ENCODE measurements at regions not wholly inside any gene's neighbourhood (a gene's known extent, or its start where the extent isn't known, plus 50 kb on each side); places are given as distances from the start of the nearest gene placed in this dataset.

DNA sequence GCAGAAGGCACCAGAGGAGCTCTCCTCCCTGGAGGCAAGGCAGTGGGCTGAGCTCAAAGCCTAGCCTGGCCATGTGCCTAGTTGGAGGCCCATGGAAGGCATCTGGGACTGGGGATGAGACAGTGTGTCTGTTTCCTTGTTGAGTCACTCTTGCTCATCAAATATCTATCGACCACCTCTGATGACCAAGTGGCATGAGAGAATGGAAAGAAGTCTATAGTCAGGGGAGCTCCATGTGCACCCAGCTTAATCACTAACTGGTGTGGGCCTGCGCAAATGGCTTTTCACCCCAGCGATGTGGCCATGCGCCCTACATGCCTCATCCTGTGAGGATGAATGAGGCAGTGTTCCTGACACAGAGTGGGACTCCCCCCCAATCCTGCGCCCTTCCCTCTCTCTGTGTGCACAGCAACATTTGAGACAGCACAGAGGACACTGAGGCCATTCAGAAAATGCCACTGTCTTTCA, 229.9 kb downstream of the RPS24 start:
- no peaks in the 10 kb centered on the region for H3K9me3 ChIP-seq (ENCODE audit: insufficient read depth, low read length)
- no peak overlapping the region for H3K9ac ChIP-seq (ENCODE audit: insufficient read length, low read depth)
- no peaks in the 10 kb centered on the region for H3K4me1 ChIP-seq (ENCODE audit: insufficient read depth, insufficient read length)
- TF ChIP-seq SUZ12 (IDR thresholded peaks at IDR 0.05; ENCODE audit: extremely low read depth, insufficient read depth, insufficient read length), result no peak
- TF ChIP-seq YY1 (IDR thresholded peaks at IDR 0.05; ENCODE audit: insufficient read depth, insufficient read length), result no peak
- TF ChIP-seq ZNF274 (IDR thresholded peaks at IDR 0.05; ENCODE audit: low read depth, low read length), result no peak
- no peak for DNase-seq (ENCODE audit: low read depth, low spot score)
- H3K4me3 ChIP-seq (ENCODE audit: insufficient read length, low read depth), result no peak overlapping the region
- H3K36me3 ChIP-seq (ENCODE audit: insufficient read depth, insufficient read length, low read length), result no peaks in the 10 kb centered on the region
- no peaks in the 10 kb centered on the region for H3K27me3 ChIP-seq (ENCODE audit: insufficient read depth, insufficient read length)

DNA sequence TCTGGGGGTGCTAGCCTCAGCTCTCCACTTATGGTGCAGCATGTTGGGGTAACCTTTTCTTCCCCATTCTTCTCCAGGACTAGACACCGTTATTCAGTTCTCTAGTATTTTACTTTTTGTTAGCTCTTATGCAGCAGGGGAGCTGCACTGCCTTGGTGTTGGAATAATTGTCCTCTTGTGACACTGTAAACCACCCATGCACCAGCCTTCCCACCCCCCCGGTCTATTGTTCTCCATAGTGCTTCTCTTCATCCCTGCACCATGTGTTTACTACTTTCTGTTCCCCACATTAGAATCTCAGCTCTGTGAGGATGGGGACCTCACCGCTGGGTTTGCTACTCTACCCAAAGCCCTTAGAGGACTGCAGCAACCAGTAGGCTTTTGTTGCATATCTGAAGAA, 230.7 kb downstream of the RPS24 start:
- no peak for TF ChIP-seq ZNF274 (IDR thresholded peaks at IDR 0.05; ENCODE audit: low read depth, low read length)
- no peak for TF ChIP-seq YY1 (IDR thresholded peaks at IDR 0.05; ENCODE audit: insufficient read depth, insufficient read length)
- no peak for TF ChIP-seq SUZ12 (IDR thresholded peaks at IDR 0.05; ENCODE audit: extremely low read depth, insufficient read depth, insufficient read length)
- H3K36me3 ChIP-seq (ENCODE audit: insufficient read depth, insufficient read length, low read length), result no peaks in the 10 kb centered on the region

DNA sequence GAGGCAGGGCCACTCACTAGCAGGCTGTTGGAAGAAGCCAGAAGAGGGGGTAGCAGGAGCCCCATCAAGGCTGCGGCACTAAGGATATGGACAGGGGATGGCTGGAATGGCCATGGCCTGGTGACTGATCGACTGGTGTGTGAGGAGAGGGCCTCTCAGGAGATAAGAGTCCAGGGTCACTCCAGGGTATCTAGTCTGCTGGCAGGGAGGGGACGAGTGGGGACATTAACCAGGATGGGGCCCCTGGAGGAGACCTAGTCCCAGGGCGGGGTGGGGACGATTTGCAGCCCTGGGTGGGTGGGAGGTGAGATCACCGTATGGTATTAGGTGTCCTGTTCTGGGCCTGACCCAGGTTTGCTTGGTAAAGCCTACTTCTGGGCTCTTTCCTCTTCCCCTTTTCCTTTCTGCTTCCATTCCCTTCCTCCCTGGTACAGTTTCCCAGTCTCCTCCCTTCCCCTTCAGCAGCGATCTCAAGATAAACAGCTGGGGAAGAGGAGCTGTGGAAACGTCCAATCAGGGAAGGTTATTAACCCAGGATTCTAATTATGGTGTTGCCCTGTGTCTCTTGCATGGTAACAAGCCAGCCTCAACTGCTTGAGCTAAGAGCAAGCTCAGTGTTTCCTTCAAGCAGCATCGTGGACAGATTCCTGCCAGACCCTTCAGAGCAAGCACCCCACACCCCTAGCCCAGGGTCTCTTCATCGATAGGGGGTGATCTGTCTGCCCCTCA, 233.2 kb downstream of the RPS24 start:
- no peaks in the 10 kb centered on the region for H3K4me1 ChIP-seq (ENCODE audit: insufficient read depth, insufficient read length)
- DNase-seq (ENCODE audit: low read depth, low spot score), result no peak
- H3K9ac ChIP-seq (ENCODE audit: insufficient read length, low read depth), result no peak overlapping the region
- no peaks in the 10 kb centered on the region for H3K36me3 ChIP-seq (ENCODE audit: insufficient read depth, insufficient read length, low read length)
- no peaks in the 10 kb centered on the region for H3K9me3 ChIP-seq (ENCODE audit: insufficient read depth, low read length)
- no peaks in the 10 kb centered on the region for H3K27me3 ChIP-seq (ENCODE audit: insufficient read depth, insufficient read length)
- no peak overlapping the region for H3K4me3 ChIP-seq (ENCODE audit: insufficient read length, low read depth)
- TF ChIP-seq SUZ12 (IDR thresholded peaks at IDR 0.05; ENCODE audit: extremely low read depth, insufficient read depth, insufficient read length), result no peak
- TF ChIP-seq ZNF274 (IDR thresholded peaks at IDR 0.05; ENCODE audit: low read depth, low read length), result no peak
- no peak for TF ChIP-seq YY1 (IDR thresholded peaks at IDR 0.05; ENCODE audit: insufficient read depth, insufficient read length)

More for the DNA sequence above, 230.7 kb downstream of the RPS24 start:
- Histone ChIP-seq H3K9me3 (ENCODE audit: insufficient read depth, low read length) (no peaks in the 10 kb centered on the region), H3K4me1 (ENCODE audit: insufficient read depth, insufficient read length) (no peaks in the 10 kb centered on the region), H3K9ac (ENCODE audit: insufficient read length, low read depth) (no peak overlapping the region), H3K27me3 (ENCODE audit: insufficient read depth, insufficient read length) (no peaks in the 10 kb centered on the region), H3K4me3 (ENCODE audit: insufficient read length, low read depth) (no peak overlapping the region)
- DNase-seq (ENCODE audit: low read depth, low spot score), result no peak

DNA sequence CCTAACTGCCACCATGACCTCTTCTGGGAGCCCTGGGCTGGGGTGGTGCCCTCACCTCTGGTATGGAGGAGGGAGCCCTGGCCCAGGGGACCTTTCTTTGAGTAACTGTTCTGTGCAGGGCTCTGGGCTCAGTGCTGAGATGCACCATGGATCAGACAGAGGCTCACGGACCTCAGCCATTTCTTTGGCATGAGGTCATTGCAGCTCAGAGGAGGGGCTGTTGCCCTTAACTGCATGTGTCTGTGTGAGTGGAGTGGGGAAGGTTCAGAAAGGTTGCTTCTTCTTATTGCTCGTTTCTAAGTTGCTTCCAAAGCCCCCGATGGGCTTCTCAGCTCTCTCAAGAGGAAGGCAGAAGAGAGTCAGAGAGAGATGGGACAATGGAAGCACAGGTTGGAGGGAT, 233.9 kb downstream of the RPS24 start:
- Histone ChIP-seq H3K4me1 (ENCODE audit: insufficient read depth, insufficient read length) (no peaks in the 10 kb centered on the region), H3K27me3 (ENCODE audit: insufficient read depth, insufficient read length) (no peaks in the 10 kb centered on the region), H3K9ac (ENCODE audit: insufficient read length, low read depth) (no peak overlapping the region), H3K4me3 (ENCODE audit: insufficient read length, low read depth) (no peak overlapping the region), H3K36me3 (ENCODE audit: insufficient read depth, insufficient read length, low read length) (no peaks in the 10 kb centered on the region), H3K9me3 (ENCODE audit: insufficient read depth, low read length) (peaks cover 6% of the 10 kb centered on the region; the same call in 1 of the 2 replicates)
- DNase-seq (ENCODE audit: low read depth, low spot score), result no peak
- no peak for TF ChIP-seq YY1 (IDR thresholded peaks at IDR 0.05; ENCODE audit: insufficient read depth, insufficient read length)
- TF ChIP-seq SUZ12 (IDR thresholded peaks at IDR 0.05; ENCODE audit: extremely low read depth, insufficient read depth, insufficient read length), result no peak
- no peak for TF ChIP-seq ZNF274 (IDR thresholded peaks at IDR 0.05; ENCODE audit: low read depth, low read length)

DNA sequence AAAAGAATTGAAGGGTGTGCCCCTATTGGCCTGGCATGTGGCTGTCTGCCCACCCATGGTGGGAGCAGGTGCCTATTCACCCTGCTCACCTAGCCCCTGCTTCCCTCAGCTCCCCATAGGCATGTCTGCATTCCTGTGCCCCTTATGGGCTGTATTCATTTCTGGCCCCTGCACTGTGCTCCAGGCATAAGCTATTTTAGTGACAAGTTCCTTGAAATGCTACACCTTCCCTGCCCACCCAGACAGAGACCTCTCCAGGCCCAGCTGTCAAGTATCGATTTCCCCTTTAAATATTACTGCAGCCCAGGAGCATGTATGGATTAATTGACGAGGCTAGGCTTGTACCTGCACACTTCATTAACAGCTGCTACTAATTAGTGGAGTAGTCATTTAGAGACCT, 235.4 kb downstream of the RPS24 start:
- Histone ChIP-seq H3K36me3 (ENCODE audit: insufficient read depth, insufficient read length, low read length) (no peaks in the 10 kb centered on the region), H3K9me3 (ENCODE audit: insufficient read depth, low read length) (peaks cover 7% of the 10 kb centered on the region; the same call in 1 of the 2 replicates), H3K27me3 (ENCODE audit: insufficient read depth, insufficient read length) (no peaks in the 10 kb centered on the region), H3K4me1 (ENCODE audit: insufficient read depth, insufficient read length) (no peaks in the 10 kb centered on the region), H3K9ac (ENCODE audit: insufficient read length, low read depth) (no peak overlapping the region), H3K4me3 (ENCODE audit: insufficient read length, low read depth) (no peak overlapping the region)
- TF ChIP-seq SUZ12 (IDR thresholded peaks at IDR 0.05; ENCODE audit: extremely low read depth, insufficient read depth, insufficient read length), result no peak
- no peak for TF ChIP-seq YY1 (IDR thresholded peaks at IDR 0.05; ENCODE audit: insufficient read depth, insufficient read length)
- no peak for TF ChIP-seq ZNF274 (IDR thresholded peaks at IDR 0.05; ENCODE audit: low read depth, low read length)
- no peak for DNase-seq (ENCODE audit: low read depth, low spot score)

DNA sequence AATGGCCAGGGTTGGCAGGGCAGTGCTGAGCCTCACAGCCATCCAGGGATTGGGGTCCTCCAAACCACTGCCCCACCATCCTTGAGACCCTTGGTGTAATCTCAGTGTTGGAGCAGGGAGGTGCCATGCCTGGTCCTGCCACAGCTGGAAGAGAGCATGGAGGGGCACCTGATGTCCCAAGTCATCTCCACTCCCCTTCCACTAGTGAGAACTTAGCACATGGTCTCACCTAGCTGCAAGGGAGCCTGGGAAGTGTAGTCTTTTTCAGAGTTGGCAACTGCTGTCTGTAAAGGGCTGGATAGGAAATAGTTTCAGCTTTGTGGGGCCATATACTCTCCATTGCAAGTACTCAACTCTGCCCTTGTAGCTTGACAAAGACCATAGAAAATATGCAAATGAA, 238.7 kb downstream of the RPS24 start:
- Histone ChIP-seq H3K4me3 (ENCODE audit: insufficient read length, low read depth) (no peak overlapping the region), H3K9me3 (ENCODE audit: insufficient read depth, low read length) (peaks cover 7% of the 10 kb centered on the region; the same call in 1 of the 2 replicates), H3K4me1 (ENCODE audit: insufficient read depth, insufficient read length) (no peaks in the 10 kb centered on the region), H3K27me3 (ENCODE audit: insufficient read depth, insufficient read length) (peaks cover 2% of the 10 kb centered on the region), H3K9ac (ENCODE audit: insufficient read length, low read depth) (no peak overlapping the region), H3K36me3 (ENCODE audit: insufficient read depth, insufficient read length, low read length) (no peaks in the 10 kb centered on the region)
- DNase-seq (ENCODE audit: low read depth, low spot score), result no peak
- TF ChIP-seq YY1 (IDR thresholded peaks at IDR 0.05; ENCODE audit: insufficient read depth, insufficient read length) (no peak), SUZ12 (IDR thresholded peaks at IDR 0.05; ENCODE audit: extremely low read depth, insufficient read depth, insufficient read length) (no peak), ZNF274 (IDR thresholded peaks at IDR 0.05; ENCODE audit: low read depth, low read length) (no peak)

DNA sequence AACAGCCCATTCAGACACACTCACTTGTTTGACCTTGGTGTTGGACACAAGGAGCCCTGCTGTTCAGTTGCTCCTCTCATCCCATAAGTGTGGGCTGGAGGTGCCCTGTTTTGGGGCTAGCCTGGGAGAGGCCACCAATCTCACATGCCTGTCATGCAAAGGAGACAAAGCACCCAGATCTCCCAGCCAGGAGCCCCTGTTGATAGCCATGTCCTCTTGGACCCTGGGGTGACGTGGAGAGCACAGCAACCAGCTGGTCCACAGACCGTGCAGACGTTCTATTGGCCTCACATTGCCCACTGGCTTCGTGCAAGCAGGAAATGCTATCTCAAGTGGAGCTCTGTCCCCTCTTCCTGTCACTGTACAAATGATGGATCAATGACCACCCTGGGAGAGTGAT, 240.8 kb downstream of the RPS24 start:
- H3K9me3 ChIP-seq (ENCODE audit: insufficient read depth, low read length), result peaks cover 7% of the 10 kb centered on the region; the same call in 1 of the 2 replicates
- no peak overlapping the region for H3K9ac ChIP-seq (ENCODE audit: insufficient read length, low read depth)
- H3K27me3 ChIP-seq (ENCODE audit: insufficient read depth, insufficient read length), result peaks cover 2% of the 10 kb centered on the region
- H3K36me3 ChIP-seq (ENCODE audit: insufficient read depth, insufficient read length, low read length), result no peaks in the 10 kb centered on the region
- DNase-seq (ENCODE audit: low read depth, low spot score), result no peak
- no peaks in the 10 kb centered on the region for H3K4me1 ChIP-seq (ENCODE audit: insufficient read depth, insufficient read length)
- no peak overlapping the region for H3K4me3 ChIP-seq (ENCODE audit: insufficient read length, low read depth)
- TF ChIP-seq YY1 (IDR thresholded peaks at IDR 0.05; ENCODE audit: insufficient read depth, insufficient read length), result no peak
- no peak for TF ChIP-seq SUZ12 (IDR thresholded peaks at IDR 0.05; ENCODE audit: extremely low read depth, insufficient read depth, insufficient read length)
- TF ChIP-seq ZNF274 (IDR thresholded peaks at IDR 0.05; ENCODE audit: low read depth, low read length), result no peak
